Left renal cortex interstitium (tissue), 4 donors: ENCODE measurements at regions not wholly inside any gene's neighbourhood (a gene's known extent, or its start where the extent isn't known, plus 50 kb on each side); places are given as distances from the start of the nearest gene placed in this dataset.

Source experiments
- DNase-seq, 4 donors: peaks; one replicate each; pipeline ENCODE4 v3.0.0-alpha.2; 2013; ENCODE audit warnings: low read depth in 4 of 4, low spot score in 2 of 4, missing footprints in 1 of 4

DNA sequence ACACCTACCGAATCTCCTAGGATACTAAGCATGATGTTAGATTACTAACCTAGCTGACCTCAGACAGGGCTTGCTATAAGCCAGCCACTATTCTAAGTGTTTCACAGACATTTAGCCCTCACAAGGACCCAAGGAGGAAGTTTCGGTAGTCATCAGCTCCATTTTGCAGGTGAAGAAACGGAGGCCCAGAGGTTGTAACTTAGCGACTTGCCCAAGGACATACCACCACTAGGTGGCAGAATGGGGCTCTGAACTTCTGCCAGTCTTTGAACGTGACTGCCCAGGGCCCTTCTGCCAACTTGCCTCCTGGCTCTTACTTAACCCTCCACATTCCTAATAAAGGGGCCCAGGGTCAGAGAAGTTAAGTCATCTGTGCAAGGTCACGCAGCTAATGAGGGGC lies 283.5 kb downstream of the C1orf94 start:
- DNase-seq = no peak

DNA sequence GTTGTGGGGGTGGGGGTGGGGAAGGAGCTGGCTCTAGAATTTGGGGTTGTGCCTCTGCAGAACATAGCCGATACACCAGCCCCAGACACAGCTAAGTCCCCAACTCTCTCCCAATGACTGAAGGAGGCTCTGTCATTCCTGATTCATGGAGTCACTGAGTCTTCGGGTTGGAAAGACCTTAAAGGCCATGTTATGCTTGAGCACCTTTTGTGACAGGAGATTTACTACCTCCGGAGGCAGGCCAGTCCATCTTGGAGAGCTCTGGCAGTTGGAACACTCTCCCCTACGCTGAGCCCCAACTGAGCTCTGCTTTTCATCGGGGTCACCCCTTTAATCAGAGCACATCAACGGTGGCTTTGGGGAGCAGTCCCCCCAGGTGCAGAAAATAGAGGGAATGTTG lies 284.4 kb upstream of the GJB5 start:
- peak in 3 of 4 donors; percentile 19 to 48 (median 40) for DNase-seq

DNA sequence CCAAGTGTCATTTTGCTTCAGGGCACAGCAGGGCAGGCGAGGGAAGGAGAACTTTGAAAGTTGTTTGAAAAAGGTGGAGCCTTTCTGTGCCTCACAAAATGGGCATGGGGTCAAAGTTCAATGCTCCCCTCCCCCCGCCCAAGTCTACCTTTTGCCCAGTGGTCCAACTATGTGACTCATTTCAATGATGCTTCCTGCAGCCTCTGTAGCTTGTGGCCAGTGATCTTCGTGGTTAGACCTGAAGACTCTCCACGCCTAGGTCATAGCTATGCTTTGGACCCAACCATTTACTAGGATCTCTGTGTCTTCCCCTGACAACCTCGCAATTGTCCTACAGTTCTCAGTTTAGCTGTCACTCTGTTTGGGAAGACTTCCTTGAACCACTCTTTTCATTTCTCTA lies 280.3 kb upstream of the GJB5 start:
- no peak for DNase-seq

DNA sequence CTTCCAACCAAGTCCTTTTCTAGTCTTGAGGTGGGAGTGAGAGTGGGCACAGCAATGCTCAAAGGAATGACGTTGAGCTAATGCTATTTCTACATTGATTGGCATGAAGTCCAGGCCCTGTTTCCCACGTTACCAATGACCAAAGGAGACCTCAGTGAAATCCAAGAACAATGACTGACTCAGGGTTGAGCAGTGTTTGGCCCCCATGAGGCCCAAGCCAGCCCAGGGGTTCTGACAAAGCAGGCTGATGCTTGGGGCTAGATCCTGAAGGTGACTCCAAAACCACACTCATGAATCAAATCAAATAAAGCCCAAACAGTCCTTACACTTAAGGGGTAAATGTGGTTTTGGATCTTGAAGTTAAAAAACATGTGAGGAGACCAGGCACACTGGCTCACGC lies 278.5 kb upstream of the GJB5 start:
- no peak for DNase-seq

DNA sequence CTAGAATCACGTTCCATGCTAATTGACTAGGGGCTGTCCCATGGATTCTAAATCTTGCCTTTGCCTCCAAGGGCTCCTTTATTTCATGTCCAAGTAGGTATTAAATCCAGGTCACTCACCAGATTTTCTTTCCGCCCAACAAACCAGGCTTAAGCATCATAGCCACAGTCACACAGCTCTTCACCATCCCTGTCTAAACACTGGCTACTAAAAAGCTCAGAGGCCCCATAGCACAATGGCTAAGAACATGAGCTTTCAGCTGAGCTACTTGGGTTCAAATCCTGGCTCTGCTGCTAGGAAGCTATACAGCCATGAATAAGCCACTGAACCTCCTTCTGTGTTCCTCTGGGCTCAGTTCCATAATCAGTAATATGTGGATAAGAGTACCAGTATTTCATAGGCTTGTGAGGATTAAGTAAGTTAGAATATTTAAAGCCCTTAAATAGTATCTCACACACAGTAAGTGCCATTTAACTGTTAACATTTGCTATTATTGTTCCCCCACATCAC lies 277.2 kb upstream of the GJB5 start:
- DNase-seq = no peak

DNA sequence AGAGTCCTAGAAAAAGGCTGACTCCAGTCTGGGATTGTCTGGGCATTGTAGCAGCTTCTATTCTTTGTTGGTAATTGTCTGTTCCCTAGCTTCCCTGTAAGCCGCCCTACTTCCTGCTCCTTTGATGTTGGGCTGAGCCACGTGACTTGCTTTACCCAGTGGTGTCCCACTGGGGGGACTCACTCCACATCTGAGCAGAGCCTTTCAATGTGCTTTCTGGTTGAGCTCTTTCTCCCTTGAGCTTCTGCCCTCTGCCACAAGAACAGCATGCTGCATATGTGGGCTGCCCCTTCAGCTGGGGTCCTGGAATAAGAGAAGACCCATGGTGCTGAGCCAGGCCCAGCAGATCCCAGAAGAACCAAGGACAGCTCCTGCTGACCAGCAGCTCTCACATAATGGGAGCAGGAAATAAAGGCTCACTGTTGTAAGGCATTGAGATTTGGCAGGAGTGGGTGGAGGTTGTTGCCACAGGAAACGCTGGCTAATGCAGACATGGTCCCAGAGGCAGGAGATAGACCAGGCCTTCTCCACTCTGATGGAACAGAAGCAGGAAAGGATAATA lies 276.3 kb upstream of the GJB5 start:
- DNase-seq = no peak

DNA sequence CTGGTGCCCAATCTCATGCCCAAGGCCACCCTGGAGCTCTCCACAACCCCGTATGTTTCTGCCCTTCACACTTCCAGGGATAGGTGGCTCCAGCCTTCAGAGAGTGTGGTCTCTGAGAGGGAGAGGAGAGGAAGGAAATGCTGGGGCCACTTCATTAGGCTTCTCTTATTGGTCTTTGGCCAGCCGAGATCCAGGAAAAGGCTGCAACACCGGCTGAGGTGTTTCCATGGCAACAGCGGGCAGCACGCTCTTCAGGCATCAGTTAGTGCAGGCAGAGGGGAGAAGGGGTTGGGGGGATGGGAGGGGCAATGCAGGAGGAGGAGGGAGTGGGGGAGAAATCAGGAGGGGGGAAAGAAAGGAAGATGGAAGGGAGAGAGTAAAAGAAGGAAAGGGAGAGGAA lies 275.1 kb upstream of the GJB5 start:
- DNase-seq = no peak

DNA sequence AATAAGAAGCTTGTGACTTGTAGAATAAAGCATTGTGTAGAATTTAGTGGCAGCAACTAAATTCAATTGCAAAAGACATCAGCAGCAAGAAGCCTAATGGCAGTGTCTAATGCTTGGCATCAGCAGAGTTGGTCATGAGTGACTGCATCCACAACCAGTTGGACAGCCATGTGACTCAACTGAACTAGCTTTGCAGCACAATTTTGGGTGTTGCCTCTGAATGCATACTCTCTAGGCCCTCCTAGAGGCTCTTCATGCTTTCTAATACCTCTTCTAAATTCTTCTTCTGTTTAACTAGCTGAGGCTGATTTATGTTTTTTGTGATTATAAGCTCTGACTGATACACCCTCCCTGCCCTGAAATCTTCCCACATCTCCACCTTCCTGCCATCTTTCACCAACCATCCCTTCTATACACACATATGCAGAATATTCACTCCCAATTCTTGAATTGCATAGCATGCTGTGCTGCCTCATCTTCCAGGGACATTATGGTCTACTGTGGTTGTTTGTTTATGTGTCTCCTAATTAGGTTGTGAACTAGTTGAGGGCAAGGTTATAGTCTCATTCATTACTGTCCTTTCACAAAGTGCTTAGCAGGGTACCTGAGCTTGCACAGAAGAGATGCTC lies 266.7 kb upstream of the GJB5 start:
- DNase-seq = no peak

DNA sequence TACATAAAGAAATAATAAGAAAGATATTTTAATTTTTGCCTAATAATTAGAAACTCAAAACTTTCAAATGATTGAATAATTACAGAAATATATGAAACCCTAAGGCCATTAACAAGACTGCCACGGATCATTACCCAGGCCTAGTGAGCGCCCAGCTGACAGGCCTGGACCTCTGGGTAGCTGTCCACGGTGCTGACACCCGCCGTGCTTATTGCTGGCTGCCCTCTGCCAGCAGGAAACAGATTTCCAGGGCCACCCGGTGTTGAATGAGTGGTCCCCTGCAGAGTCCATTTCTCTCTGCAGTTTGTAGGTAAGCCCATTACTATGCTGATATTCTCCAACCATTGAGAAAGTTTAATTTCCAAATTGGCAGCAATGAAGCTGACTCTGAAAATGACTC lies 254.4 kb upstream of the GJB5 start:
- DNase-seq = peak; percentile 11 to 49 (median 30)

DNA sequence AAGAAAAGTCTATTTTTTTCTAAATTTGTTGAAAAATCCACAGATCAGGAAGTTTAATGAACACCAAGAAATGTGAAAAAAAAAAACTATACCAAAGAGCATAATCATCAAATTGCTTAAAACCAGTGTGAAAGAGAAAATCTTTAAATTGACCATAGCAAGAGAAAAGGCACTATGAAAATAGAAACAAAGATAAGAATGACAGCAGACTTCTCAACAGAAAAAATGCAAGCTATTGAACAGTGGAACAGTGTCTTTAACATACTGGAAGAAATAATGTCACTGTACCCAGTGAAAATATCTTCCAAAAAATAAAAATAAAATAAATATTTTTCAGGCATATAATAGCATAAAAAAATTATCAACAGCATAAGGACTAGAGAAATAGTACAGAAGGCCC lies 243.0 kb upstream of the GJB5 start:
- no peak for DNase-seq

DNA sequence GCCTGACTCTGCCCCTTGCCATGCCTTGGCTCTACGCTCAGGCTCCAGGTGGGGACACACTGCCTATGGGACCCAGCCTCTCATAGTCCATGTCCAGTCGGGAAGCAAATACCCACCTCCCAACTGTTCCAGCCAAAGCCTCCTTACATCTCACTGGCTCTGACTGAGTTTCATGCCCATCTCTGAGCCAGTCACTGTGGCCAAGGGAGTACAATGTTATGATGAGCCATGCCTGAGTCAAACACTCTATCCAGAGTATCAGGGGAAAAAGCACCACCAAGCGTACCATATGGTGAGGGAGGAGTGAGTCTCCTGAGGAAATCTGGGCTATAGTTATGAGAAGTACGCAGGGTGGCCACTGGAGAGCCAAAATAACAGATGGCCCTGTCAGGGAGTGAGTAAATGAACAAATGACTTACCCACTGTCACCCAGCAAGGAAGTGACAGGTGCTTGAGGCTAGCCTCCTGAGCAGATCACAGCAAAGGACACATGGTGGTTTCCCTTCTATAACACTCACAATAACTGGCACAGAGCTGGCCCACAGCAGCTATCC lies 236.6 kb upstream of the GJB5 start:
- DNase-seq = no peak

DNA sequence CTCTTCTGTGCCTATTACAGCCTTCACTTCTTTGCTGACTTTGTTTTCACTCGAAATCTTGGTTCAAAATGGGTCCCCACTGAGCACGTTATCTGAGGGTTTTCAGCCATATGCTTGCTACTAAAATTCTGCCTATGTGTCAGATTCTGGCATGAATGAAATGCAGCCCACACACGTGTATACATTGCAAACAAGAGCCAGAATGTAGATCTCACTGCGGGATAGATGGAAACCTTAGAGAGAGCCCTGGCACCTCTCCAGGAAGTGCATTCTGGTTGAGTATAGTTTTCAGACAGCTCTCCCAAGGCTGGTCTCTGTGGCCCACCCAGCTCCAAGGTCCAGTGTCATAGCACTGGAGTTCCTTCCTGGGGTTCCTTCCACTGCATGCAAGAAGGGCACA lies 234.7 kb upstream of the GJB5 start:
- no peak for DNase-seq

DNA sequence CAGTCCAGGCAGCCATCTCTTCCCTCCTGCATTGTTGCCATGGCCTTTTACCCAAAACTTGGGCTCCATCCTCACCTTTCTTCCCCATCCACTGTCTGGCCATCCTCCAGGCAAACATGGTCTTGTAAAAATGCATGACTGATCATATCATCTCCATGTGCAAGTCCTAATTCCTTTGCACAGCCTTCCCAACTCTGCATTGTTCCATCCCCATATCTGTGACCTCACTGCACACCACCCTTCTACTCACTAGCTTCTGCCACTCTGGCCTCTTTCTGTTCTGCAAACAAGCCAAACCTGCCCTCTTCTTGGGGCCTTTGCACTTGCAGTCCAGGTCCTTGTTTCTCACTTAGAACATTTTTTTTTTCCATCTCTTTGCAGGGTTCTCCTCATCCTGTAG lies 230.1 kb upstream of the GJB5 start:
- DNase-seq = no peak

DNA sequence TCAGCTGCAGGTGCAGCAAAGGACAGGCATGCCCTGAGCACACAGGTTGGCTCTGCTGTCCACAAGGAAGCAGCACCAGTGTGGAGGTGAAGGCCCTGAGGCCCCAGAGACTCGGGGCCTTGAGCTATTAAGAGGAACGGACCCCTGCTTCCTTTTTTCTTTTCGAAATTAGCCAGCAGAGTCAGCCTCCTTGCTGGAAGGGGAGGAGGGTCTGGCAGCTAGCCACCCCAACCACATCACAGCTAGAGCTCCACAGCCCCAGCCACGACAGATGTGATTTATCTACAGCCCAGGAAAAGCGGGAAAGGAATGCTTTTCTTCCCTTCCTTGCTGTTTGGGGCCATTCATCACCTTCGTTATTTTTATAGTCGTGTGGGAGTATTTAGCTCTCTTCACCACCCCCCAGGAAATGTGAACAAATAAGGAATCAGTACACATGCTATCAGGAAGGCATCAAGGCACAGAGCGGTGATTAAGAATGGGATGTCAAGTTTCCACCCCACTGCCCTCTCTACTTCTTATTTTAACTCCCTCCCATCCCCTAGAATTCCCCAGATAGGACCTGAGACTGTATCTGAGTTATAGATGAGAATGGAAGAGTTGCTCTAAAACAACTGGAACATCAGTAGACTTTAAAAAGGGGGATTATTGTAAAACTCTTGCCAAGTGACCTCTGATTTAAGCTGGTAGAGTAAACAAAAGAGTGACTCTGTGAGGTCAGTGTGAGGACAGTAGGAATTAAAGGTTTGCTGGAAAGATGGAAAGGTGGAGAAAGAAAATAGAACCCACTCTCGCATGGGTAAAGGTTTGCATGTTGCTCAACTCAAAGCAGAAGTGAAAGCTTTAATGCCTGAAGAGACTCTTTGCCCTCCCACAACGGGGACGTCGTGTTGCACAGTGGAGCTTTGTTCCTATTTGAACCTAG lies 224.7 kb upstream of the GJB5 start:
- peak; percentile 58 to 88 (median 72) for DNase-seq

DNA sequence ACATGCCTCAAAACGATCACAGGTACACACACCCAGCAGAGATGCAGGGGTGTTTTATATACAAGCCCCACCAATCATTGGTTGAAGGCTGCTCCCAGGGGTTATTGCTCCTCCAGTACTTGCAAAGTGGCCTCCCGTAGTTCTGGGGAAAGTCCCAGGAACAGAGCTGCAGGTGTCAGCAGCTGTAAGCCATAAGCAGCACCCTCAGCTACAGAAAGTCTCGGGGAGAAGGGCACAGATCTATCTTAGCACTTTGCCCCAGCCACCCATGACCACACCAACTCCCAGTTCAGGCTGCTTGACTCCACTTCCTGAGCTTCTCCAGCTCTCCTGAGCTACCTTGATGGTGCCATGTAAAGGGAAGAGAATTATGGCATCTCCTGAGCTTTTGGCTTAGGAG lies 222.7 kb upstream of the GJB5 start:
- DNase-seq = no peak

DNA sequence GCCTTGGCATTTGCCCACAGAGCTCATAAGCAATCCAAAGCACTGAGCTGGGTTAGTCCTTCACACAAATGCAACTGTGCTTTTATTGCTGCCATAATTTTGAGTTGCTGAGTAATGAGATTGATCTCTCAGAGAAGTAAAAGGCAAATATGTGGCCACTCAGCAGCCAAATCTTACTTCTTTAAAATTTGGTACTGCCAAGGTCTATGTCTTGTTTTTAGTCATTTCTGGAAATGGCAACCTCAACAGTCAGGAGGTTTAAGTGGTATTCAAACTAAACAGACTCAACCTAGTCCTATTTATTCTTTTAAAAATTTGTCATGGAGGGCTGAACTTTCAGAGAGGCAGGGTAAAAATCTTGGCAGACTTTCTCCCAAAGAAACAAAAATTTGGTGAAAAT lies 216.4 kb upstream of the GJB5 start:
- no peak for DNase-seq

DNA sequence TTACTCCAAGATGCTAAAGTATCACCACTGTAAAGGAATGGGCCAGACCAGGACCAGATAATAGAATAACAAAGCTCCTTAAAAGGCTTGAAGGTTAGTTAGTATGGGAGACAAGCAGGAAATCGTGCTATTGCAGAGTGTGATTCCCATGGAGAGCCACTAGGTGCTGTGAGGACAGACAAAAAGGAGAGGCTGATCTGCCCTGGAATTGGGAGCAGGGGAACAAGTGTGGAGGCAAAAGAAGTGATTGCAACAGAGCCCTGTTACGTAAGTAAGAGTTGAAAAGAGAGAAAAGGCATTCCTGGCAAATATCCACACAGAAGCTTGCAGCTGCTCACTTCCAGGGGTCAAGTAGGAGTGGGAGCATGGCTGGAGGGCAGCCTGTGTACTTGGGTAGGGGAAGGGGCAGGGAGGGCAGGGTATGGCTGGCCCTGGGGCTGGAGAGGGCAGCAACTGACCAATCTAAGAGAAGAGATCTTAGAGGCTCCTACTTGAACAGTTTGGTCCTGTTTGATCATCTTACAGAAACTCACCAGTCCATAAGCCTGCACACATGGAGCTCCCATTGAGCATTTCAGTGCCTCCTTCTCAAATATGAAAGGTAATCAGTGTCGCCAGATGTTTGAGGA lies 207.7 kb upstream of the GJB5 start:
- DNase-seq = no peak

DNA sequence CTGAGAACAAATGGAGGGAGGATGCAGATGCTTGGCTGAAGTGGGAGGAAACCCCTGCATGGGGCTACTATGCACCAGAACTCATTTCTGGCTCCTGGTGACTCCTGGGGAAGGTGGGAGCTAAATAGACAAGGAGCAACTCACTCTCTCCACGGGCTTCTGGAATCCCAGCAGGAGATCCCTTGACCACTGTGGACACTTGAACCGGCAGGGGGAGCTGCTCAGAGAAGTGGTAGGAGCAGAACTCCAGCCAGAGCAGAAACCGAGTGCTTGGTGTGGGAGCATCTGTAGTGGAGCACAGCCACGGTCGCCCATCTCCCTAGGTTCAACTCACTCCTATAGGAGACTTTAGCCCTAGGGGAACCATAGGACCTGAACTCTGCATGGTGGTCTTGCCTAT lies 205.6 kb upstream of the GJB5 start:
- no peak for DNase-seq

DNA sequence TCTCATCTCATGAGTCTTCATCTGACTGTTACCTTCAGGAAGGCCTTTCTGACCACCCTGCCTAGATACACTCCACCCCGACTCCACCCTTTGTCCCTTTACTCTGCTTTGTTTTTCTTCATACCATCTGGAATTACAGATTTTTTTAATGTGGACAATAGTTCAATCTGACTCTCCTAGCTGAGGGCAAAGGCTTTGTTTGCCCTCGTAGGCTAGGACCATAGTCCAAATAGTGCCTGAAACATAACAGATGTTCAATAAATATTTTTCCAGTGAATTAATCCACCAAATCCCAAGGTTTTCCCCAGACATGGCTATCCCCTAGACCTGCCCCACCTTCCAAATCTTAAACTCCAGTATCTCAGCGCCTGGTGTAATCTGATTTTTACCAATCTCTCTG lies 176.5 kb upstream of the GJB5 start:
- DNase-seq = no peak

DNA sequence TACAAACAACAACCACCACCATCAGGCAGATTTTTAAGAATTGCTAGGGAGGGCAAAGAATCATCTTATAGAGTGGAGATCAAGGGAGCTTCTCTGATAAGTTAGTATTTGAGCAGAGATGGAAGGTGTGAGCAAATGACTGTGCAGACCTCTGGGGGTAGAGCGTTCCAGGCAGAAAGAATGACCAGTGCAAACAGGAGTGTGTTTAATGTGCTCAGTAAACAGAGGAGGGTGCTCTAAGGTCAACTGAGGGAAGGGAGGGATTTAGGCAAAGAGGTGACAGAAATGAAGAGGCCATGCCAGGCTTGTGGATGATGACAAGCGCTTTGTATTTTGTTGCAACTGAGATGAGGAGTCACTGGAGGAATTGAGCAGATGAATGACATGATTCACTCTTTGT lies 172.5 kb upstream of the GJB5 start:
- DNase-seq = no peak

DNA sequence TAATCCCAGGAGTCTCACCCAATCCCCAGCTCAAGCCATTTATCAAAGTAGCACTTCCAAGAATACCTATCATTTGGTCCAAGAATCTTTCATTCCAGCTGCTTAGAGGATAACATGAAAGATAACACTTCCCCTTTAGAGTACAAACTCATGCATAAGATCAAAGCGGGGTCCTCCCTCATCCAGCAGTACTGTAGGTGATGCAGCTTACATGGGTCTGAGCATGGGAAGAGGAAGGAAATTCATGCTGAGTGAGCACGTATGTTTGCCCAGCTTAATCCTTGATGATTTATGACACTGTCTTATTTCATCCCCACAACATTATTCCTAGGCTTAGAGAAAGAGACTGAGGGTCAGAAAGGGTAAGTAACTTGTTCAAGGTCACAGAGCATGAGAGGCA lies 167.1 kb upstream of the GJB5 start:
- no peak for DNase-seq
